IMR-90 (cell line): ENCODE measurements at regions not wholly inside any gene's neighbourhood (a gene's known extent, or its start where the extent isn't known, plus 50 kb on each side); places are given as distances from the start of the nearest gene placed in this dataset.
A peak's percentile ranks its signal among the peaks of the same experiment; 100 is the strongest.

Source experiments
- ATAC-seq: fragments of 200-7000 bp; cut with Tn5 transposase; 2 replicates; pipeline ENCODE4 v1.9.1; 2020; ENCODE audit warnings: low read depth, mild to moderate bottlenecking, moderate library complexity
- BruUV-seq: library from RNA; stranded (reverse); fragments of 400-500 nt; replicated peaks from 2 replicates; lab custom pipeline; 2021; lab: Mats Ljungman, UMichigan
- CTCF ChIA-PET: fragments of 300-600 bp; formaldehyde crosslinking; extraction: SDS; loops from one replicate; lab custom pipeline; 2021; ENCODE audit warnings: antibody characterized with exemption; lab: Yijun Ruan, JAX
- POLR2A ChIA-PET: fragments of 300-600 bp; sonication (Branson Sonifier 250); formaldehyde crosslinking; loops from one replicate; lab custom pipeline; 2022; ENCODE audit warnings: antibody characterized with exemption; ENCODE audit not compliant: unreplicated experiment; lab: Charles Lee
- DNase-seq: peaks from one replicate; pipeline ENCODE4 v3.0.0; 2013
- H2AFZ ChIP-seq: replicated peaks from 2 replicates; pipeline ENCODE3; 2013; ENCODE audit warnings: low read length, mild to moderate bottlenecking; ENCODE audit not compliant: poor library complexity
- H2AK5ac ChIP-seq: 2 replicates; pipeline ENCODE4 v1.6.1; 2013; ENCODE audit warnings: low read depth, low read length, inconsistent platforms
- H2AK9ac ChIP-seq: replicated peaks from 2 replicates; pipeline ENCODE3; 2013; ENCODE audit warnings: mild to moderate bottlenecking, low read depth, low read length, moderate library complexity; ENCODE audit not compliant: poor library complexity
- H2BK120ac ChIP-seq: 2 replicates; pipeline ENCODE4 v1.6.1; 2013; ENCODE audit warnings: low read depth, low read length, inconsistent platforms
- H2BK15ac ChIP-seq: 3 replicates; pipeline ENCODE4 v1.6.1; 2013; ENCODE audit warnings: low read depth, low read length, inconsistent platforms
- H2BK20ac ChIP-seq: 2 replicates; pipeline ENCODE4 v1.6.1; 2013; ENCODE audit warnings: low read depth, mild to moderate bottlenecking, inconsistent platforms, low read length, moderate library complexity
- H2BK5ac ChIP-seq: 2 replicates; pipeline ENCODE4 v1.6.1; 2013; ENCODE audit warnings: mild to moderate bottlenecking, low read depth, low read length, inconsistent platforms; ENCODE audit not compliant: poor library complexity, severe bottlenecking
- H3K14ac ChIP-seq: replicated peaks from 2 replicates; pipeline ENCODE4 v1.6.1; 2013; ENCODE audit warnings: low read depth, low read length, inconsistent platforms
- H3K18ac ChIP-seq: 2 replicates; pipeline ENCODE4 v1.6.1; 2013; ENCODE audit warnings: low read depth, low read length, control low read depth
- H3K23ac ChIP-seq: 2 replicates; pipeline ENCODE4 v1.6.1; 2013; ENCODE audit warnings: low read depth, low read length, inconsistent platforms
- H3K27ac ChIP-seq: 2 replicates; pipeline ENCODE4 v1.5.1; 2013; ENCODE audit warnings: mild to moderate bottlenecking, control low read depth, low read length; ENCODE audit not compliant: insufficient read depth
- H3K27me3 ChIP-seq: 2 replicates; pipeline ENCODE4 v1.6.1; 2013; ENCODE audit warnings: low read length; ENCODE audit not compliant: control insufficient read depth, insufficient read depth
- H3K36me3 ChIP-seq: 2 replicates; pipeline ENCODE4 v1.6.1; 2013; ENCODE audit warnings: low read length, mixed read lengths; ENCODE audit not compliant: control insufficient read depth, insufficient read depth
- H3K4ac ChIP-seq: 2 replicates; pipeline ENCODE4 v1.6.1; 2013; ENCODE audit warnings: low read depth, low read length, inconsistent platforms
- H3K4me1 ChIP-seq: 2 replicates; pipeline ENCODE4 v1.6.1; 2013; ENCODE audit warnings: low read length, mixed read lengths; ENCODE audit not compliant: control insufficient read depth, insufficient read depth
- H3K4me2 ChIP-seq: 2 replicates; pipeline ENCODE4 v1.6.1; 2013; ENCODE audit warnings: low read depth, mild to moderate bottlenecking, control low read depth, low read length, moderate library complexity
- H3K4me3 ChIP-seq: 2 replicates; pipeline ENCODE4 v1.5.1; 2013; ENCODE audit warnings: low read depth, mild to moderate bottlenecking, control low read depth, low read length, moderate library complexity; ENCODE audit not compliant: insufficient read depth
- H3K56ac ChIP-seq: 2 replicates; pipeline ENCODE4 v1.6.1; 2013; ENCODE audit warnings: low read length, inconsistent platforms; ENCODE audit not compliant: insufficient read depth; ENCODE audit errors: extremely low read depth
- H3K79me1 ChIP-seq, 2 experiments: 2 replicates each; pipeline ENCODE4 v1.6.1; 2013; ENCODE audit warnings: low read length in 2 of 2, inconsistent platforms in 1 of 2, low read depth in 1 of 2
- H3K9ac ChIP-seq: 2 replicates; pipeline ENCODE4 v1.6.1; 2013; ENCODE audit warnings: low read depth, low read length, control low read depth
- H3K9me1 ChIP-seq: 2 replicates; pipeline ENCODE4 v1.6.1; 2013; ENCODE audit warnings: low read length, inconsistent platforms; ENCODE audit not compliant: insufficient read depth
- H3K9me3 ChIP-seq: 2 replicates; pipeline ENCODE4 v1.6.1; 2013; ENCODE audit warnings: low read length; ENCODE audit not compliant: control insufficient read depth, insufficient read depth
- H4K20me1 ChIP-seq: 2 replicates; pipeline ENCODE4 v1.6.1; 2013; ENCODE audit warnings: low read length, inconsistent platforms; ENCODE audit not compliant: insufficient read depth
- H4K5ac ChIP-seq: 2 replicates; pipeline ENCODE4 v1.6.1; 2013; ENCODE audit warnings: mild to moderate bottlenecking, low read depth, low read length, control low read depth
- H4K8ac ChIP-seq, 2 experiments: 2 replicates each; pipeline ENCODE4 v1.6.1; 2013; ENCODE audit warnings: low read depth in 2 of 2, low read length in 2 of 2, control low read depth in 1 of 2, inconsistent platforms in 1 of 2
- H4K91ac ChIP-seq: 2 replicates; pipeline ENCODE4 v1.6.1; 2013; ENCODE audit warnings: low read depth, low read length, inconsistent platforms; ENCODE audit not compliant: insufficient read depth
- MAZ ChIP-seq: IDR thresholded peaks from 2 replicates; pipeline ENCODE4 v1.6.1; 2012; ENCODE audit warnings: low read depth, mild to moderate bottlenecking, low read length, improper control_type of control experiment, moderate library complexity, borderline replicate concordance
- WGBS, 2 experiments: methylation state at CpG; one replicate each; pipeline versions ENCODE4 v1.1.5 to v1.1.7; 2013; ENCODE audit warnings: missing lambda C conversion rate in 2 of 2; ENCODE audit not compliant: insufficient read length in 1 of 2; ENCODE audit errors: extremely low coverage in 2 of 2; 5-methylcytosine and 5-hydroxymethylcytosine counted together
- dilution Hi-C: fragments of 300-500 bp; cut with HindIII; formaldehyde crosslinking; loops from one replicate; pipeline ENCODE4 v1.14.3; 2018; ENCODE audit warnings: low sequenced_read_pairs; ENCODE audit not compliant: unreplicated experiment
- in situ Hi-C: fragments of 300-500 bp; cut with MboI; formaldehyde crosslinking; loops from 3 replicates; pipeline ENCODE4 v1.14.3; 2019; ENCODE audit warnings: low sequenced_read_pairs, inconsistent platforms, mixed read lengths
- intact Hi-C: fragments of 100-400 bp; cut with micrococcal nuclease; formaldehyde crosslinking; loops from 2 replicates; pipeline ENCODE4 v1.10.0; 2022
- TF ChIP-seq, protein P1 (sequence below): fragments of 150-350 bp; IDR thresholded peaks from 2 replicates; pipeline ENCODE4 v1.6.1; 2017; ENCODE audit warnings: mild to moderate bottlenecking, antibody characterized with exemption, low read length, low read depth

DNA sequence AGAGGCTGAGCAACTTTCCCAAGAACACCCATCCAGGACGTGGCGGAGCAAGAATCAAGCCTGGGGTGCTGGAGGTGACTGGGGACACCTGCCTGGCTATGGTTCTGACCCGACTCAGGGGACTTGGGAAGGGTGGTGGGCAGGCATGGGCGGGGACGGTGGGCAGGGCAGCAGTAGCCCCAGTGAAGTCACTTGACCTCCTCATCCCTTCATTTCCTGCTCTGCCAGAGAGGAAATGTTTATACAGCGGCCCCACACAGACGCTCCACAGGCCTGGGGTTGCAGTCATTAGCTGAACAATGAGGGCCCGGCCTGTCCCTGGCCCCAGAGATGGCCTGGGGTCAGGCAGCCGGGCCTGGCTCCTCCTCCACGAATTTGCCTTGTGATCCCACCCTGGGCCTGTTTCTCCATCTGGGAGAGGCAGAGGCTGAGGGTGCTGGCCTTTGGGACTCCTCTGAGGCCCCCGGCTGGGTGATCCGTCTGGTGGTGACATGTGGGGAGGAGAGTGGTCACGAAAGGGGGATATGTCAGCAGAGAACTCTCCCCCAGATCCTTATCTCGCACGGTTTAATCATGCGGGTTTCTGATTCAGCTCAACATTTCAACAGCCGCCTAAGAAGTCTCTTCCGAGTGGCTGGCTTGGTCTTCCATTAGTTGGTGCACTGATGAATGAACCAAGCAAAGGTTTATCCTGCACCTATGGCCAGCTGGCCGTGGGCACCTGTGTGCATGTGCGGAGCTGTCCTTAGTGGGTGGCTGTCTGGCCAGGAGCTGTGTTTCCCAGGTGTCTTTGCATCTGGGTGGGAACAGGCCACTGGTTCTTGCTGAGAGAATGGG, 175.9 kb downstream of the IRF8 start:
- ChIA-PET CTCF (interaction anchor here (0.5 kb wide), 1 partner anchor 46 kb away, joined by 3 read pairs; no protein-coding TSS in a partner anchor), POLR2A (interaction anchor here (0.5 to 1.0 kb wide), 2 partner anchors 431 to 435 kb away, joined by 3 to 4 read pairs; no protein-coding TSS in a partner anchor)
- 59% methylated on average over 6 of the region's 20 CpGs; no CpG with 5 or more reads in 1 of the 2 experiments for WGBS, 2 experiments
- H4K91ac ChIP-seq: peak overlapping the region; percentile 96
- H2BK15ac ChIP-seq: peak overlapping the region; percentile 86; the same call in 2 of the 3 replicates
- H3K23ac ChIP-seq: peak overlapping the region; percentile 84
- peak overlapping the region; percentile 93 for H2BK120ac ChIP-seq
- H3K14ac ChIP-seq: peak overlapping the region; percentile 94
- H3K4me2 ChIP-seq: no peak overlapping the region; the same call in 1 of the 2 replicates
- peak overlapping the region; percentile 86 for H2AK9ac ChIP-seq
- H3K9me1 ChIP-seq: peaks cover 24% of the 10 kb centered on the region
- no peaks in the 10 kb centered on the region for H3K27me3 ChIP-seq
- dilution Hi-C loops (no loop called here), in situ Hi-C loops (loop anchor here (5.0 to 10.0 kb wide), 4 partner anchors 150 to 442 kb away; no protein-coding TSS in a partner anchor), intact Hi-C loops (loop anchor here (5.0 to 10.0 kb wide), 2 partner anchors 290 to 382 kb away; no protein-coding TSS in a partner anchor)
- H3K9me3 ChIP-seq: no peaks in the 10 kb centered on the region
- peak overlapping the region; percentile 23; the same call in 1 of the 2 replicates for H3K9ac ChIP-seq
- peak overlapping the region; percentile 98 for H3K4ac ChIP-seq
- peak overlapping the region; percentile 40 for H3K18ac ChIP-seq
- H3K56ac ChIP-seq: peak overlapping the region; percentile 46; the same call in 1 of the 2 replicates
- peaks cover 17% of the 10 kb centered on the region for H3K4me1 ChIP-seq
- peak overlapping the region; percentile 66 for H4K5ac ChIP-seq
- DNase-seq (peak; percentile 61), ATAC-seq (peak; percentile 76)
- H3K4me3 ChIP-seq: no peak overlapping the region
- TF ChIP-seq, protein P1, sequence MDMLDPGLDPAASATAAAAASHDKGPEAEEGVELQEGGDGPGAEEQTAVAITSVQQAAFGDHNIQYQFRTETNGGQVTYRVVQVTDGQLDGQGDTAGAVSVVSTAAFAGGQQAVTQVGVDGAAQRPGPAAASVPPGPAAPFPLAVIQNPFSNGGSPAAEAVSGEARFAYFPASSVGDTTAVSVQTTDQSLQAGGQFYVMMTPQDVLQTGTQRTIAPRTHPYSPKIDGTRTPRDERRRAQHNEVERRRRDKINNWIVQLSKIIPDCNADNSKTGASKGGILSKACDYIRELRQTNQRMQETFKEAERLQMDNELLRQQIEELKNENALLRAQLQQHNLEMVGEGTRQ: no peak
- TF ChIP-seq MAZ: peak; percentile 29; the same call in 1 of the 2 replicates
- BruUV-seq: no TSS peak
- H2AK5ac ChIP-seq: peak overlapping the region; percentile 95
- H2BK5ac ChIP-seq: peak overlapping the region; percentile 47
- H3K36me3 ChIP-seq: no peaks in the 10 kb centered on the region
- H2AFZ ChIP-seq: peak overlapping the region; percentile 84
- peaks cover 6 to 31% of the 10 kb centered on the region in 2 experiments; a peak in 3 of 4 replicates for H3K79me1 ChIP-seq
- H3K27ac ChIP-seq: peak overlapping the region; percentile 63
- H4K8ac ChIP-seq: peak overlapping the region; percentile 37 to 71
- H4K20me1 ChIP-seq: no peaks in the 10 kb centered on the region
- peak overlapping the region; percentile 98 for H2BK20ac ChIP-seq
